ENCODE measurements at regions not wholly inside any gene's neighbourhood (a gene's known extent, or its start where the extent isn't known, plus 50 kb on each side); places are given as distances from the start of the nearest gene placed in this dataset.

- TF ChIP-seq SIN3A (conservative IDR thresholded peaks at IDR 0.05 in 1 of 2, IDR thresholded peaks at IDR 0.05 in 1 of 2; ENCODE audit: low read depth in 1 of 2, low read length in 2 of 2): no peak
- TF ChIP-seq SP1 (IDR thresholded peaks at IDR 0.05; ENCODE audit: low read depth, low read length): no peak
- TF ChIP-seq RFX5 (IDR thresholded peaks at IDR 0.05; ENCODE audit: borderline replicate concordance, low read depth, low read length): no peak
Observed at GRCh38 chr1:102190429-102190828, 193.7 kb upstream of the OLFM3 start (continued).

Measured in H1 (cell line).